ENCODE measurements at regions not wholly inside any gene's neighbourhood (a gene's known extent, or its start where the extent isn't known, plus 50 kb on each side); places are given as distances from the start of the nearest gene placed in this dataset.

GRCh38 chr2:237196409-237196808 lies 110.7 kb downstream of the COPS8 start:
- Histone ChIP-seq H3K4me2 (replicated peaks; ENCODE audit: extremely low read depth, low read length, poor library complexity, severe bottlenecking) (no peak overlapping the region), H3K79me2 (ENCODE audit: insufficient read depth, low read length) (no peaks in the 10 kb centered on the region), H3K9ac (ENCODE audit: insufficient read depth, low read length, poor library complexity, severe bottlenecking) (no peak overlapping the region), H4K20me1 (ENCODE audit: insufficient read depth, low read length) (no peaks in the 10 kb centered on the region), H3K4me3 (replicated peaks in 1 of 3; ENCODE audit: low read depth in 2 of 3, low read length in 3 of 3) (no peak overlapping the region), H3K36me3 (replicated peaks in 1 of 2; ENCODE audit: control insufficient read depth in 1 of 2, insufficient read depth in 2 of 2, low read length in 2 of 2) (no peaks in the 10 kb centered on the region), H3K27me3 (ENCODE audit: control insufficient read depth in 2 of 2, insufficient read depth in 2 of 2, low read length in 2 of 2) (peaks cover 0 to 10% of the 10 kb centered on the region in 2 donors), H3K4me1 (ENCODE audit: control insufficient read depth in 1 of 2, insufficient read depth in 2 of 2, low read length in 2 of 2) (no peaks in the 10 kb centered on the region), H3K9me3 (replicated peaks in 1 of 2; ENCODE audit: control insufficient read depth in 1 of 2, insufficient read depth in 1 of 2, low read length in 2 of 2) (no peaks in the 10 kb centered on the region), H2AFZ (ENCODE audit: insufficient read depth, low read depth, low read length, poor library complexity, severe bottlenecking) (no peak overlapping the region), H3K27ac (ENCODE audit: low read depth in 1 of 2, low read length in 2 of 2) (no peak overlapping the region)
- Mint-ChIP-seq H3K36me3 (no peaks in the 10 kb centered on the region), H3K4me3 (no peak overlapping the region), H3K27ac (no peak overlapping the region), H3K4me1 (no peaks in the 10 kb centered on the region), H3K27me3 (ENCODE audit: low read depth in 3 of 3) (peaks cover 7 to 16% (median 8%) of the 10 kb centered on the region in 3 donors), H3K9me3 (peaks cover 0 to 6% (median 0%) of the 10 kb centered on the region in 7 donors)
- WGBS (ENCODE audit: insufficient coverage) = no CpG with 5 or more reads among the region's 1 CpG
- intact Hi-C loops (cut with micrococcal nuclease) = no loop called here
- DNase-seq = no peak
- no peak for TF ChIP-seq CTCF (IDR thresholded peaks at IDR 0.05)

- peaks cover 7 to 14% (median 10%) of the 10 kb centered on the region in 3 donors for H3K27me3 Mint-ChIP-seq (ENCODE audit: low read depth in 3 of 3)
- H3K36me3 Mint-ChIP-seq = no peaks in the 10 kb centered on the region
- H3K79me2 ChIP-seq (ENCODE audit: insufficient read depth, low read length) = no peaks in the 10 kb centered on the region
- no peaks in the 10 kb centered on the region for H4K20me1 ChIP-seq (ENCODE audit: insufficient read depth, low read length)
- no peak for DNase-seq
- H3K27ac Mint-ChIP-seq = no peak overlapping the region
- no peak overlapping the region for H2AFZ ChIP-seq (ENCODE audit: insufficient read depth, low read depth, low read length, poor library complexity, severe bottlenecking)
- no peak overlapping the region for H3K4me3 ChIP-seq (replicated peaks in 1 of 3; ENCODE audit: low read depth in 2 of 3, low read length in 3 of 3)
- no peak overlapping the region for H3K4me3 Mint-ChIP-seq
- peaks cover 0 to 10% of the 10 kb centered on the region in 2 donors for H3K27me3 ChIP-seq (ENCODE audit: control insufficient read depth in 2 of 2, insufficient read depth in 2 of 2, low read length in 2 of 2)
- H3K9me3 ChIP-seq (replicated peaks in 1 of 2; ENCODE audit: control insufficient read depth in 1 of 2, insufficient read depth in 1 of 2, low read length in 2 of 2) = no peaks in the 10 kb centered on the region
- no peaks in the 10 kb centered on the region for H3K4me1 ChIP-seq (ENCODE audit: control insufficient read depth in 1 of 2, insufficient read depth in 2 of 2, low read length in 2 of 2)
- 97% methylated on average over 4 of the region's 6 CpGs for WGBS (ENCODE audit: insufficient coverage)
- H3K36me3 ChIP-seq (replicated peaks in 1 of 2; ENCODE audit: control insufficient read depth in 1 of 2, insufficient read depth in 2 of 2, low read length in 2 of 2) = no peaks in the 10 kb centered on the region
- H3K4me2 ChIP-seq (replicated peaks; ENCODE audit: extremely low read depth, low read length, poor library complexity, severe bottlenecking) = no peak overlapping the region
- H3K9ac ChIP-seq (ENCODE audit: insufficient read depth, low read length, poor library complexity, severe bottlenecking) = no peak overlapping the region
- no peak overlapping the region for H3K27ac ChIP-seq (ENCODE audit: low read depth in 1 of 2, low read length in 2 of 2)
- peaks cover 0 to 7% (median 0%) of the 10 kb centered on the region in 7 donors for H3K9me3 Mint-ChIP-seq
- H3K4me1 Mint-ChIP-seq = no peaks in the 10 kb centered on the region
- intact Hi-C loops (cut with micrococcal nuclease) = no loop called here
- no peak for TF ChIP-seq CTCF (IDR thresholded peaks at IDR 0.05)
Observed at GRCh38 chr2:237196866-237197618, 111.4 kb downstream of the COPS8 start.
